ES-I3 (cell line): ENCODE measurements at regions not wholly inside any gene's neighbourhood (a gene's known extent, or its start where the extent isn't known, plus 50 kb on each side); places are given as distances from the start of the nearest gene placed in this dataset.
"Not testable (repeated sequence)": the region's sequence is repeated elsewhere in the genome, so short reads cannot be mapped to it uniquely, and the experiment has no call there.

Source experiments
- H3K36me3 ChIP-seq: 2 replicates; pipeline ENCODE4 v1.6.1; 2013; ENCODE audit warnings: mild to moderate bottlenecking, low read length, control low read depth, moderate library complexity; ENCODE audit not compliant: insufficient read depth
- H3K4me1 ChIP-seq: 2 replicates; pipeline ENCODE4 v1.6.1; 2013; ENCODE audit warnings: mild to moderate bottlenecking, control low read depth, low read length; ENCODE audit not compliant: insufficient read depth
- H3K9ac ChIP-seq: 2 replicates; pipeline ENCODE4 v1.6.1; 2013; ENCODE audit warnings: low read depth, mild to moderate bottlenecking, low read length, moderate library complexity
- H3K9me3 ChIP-seq: 2 replicates; pipeline ENCODE4 v1.6.1; 2013; ENCODE audit warnings: mild to moderate bottlenecking, low read length, moderate library complexity; ENCODE audit not compliant: control insufficient read depth, insufficient read depth

DNA sequence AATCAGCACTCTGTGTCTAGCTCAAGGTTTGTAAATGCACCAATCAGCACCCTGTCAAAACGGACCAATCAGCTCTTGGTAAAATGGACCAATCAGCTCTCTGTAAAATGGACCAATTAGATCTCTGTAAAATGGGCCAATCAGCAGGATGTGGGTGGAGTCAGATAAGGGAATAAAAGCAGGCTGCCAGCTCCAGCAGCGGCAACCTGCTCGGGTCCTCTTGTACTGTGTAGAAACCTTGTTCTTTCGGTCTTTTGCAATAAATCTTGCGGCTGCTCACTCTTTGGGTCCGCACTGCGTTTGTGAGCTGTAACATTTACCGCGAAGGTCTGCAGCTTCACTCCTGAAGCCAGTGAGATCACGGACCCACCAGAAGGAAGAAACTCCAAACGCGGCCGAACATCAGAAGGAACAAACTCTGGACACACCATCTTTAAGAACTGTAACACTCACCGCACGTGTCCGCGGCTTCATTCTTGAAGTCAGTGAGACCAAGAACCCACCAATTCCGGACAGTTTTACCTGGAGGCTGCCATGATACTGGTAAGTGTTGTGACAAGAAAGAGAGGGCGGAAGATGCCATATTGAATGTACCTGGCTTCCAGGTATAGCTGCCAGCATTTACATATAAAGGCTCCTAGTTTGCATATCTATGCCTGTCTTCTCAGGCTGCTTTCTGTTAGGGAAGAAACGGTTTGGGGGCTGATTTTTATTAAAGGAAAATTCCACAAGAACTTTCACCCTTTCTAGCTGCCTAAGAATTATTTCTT lies 758.5 kb upstream of the CTNND2 start:
- H3K36me3 ChIP-seq: peaks cover 19% of the 10 kb centered on the region
- H3K4me1 ChIP-seq: 0 out of 2 replicates have a peak, but pooled peaks cover 7% of the 10 kb centered on the region
- peak overlapping the region; percentile 73 for H3K9ac ChIP-seq
- no peaks in the 10 kb centered on the region for H3K9me3 ChIP-seq

DNA sequence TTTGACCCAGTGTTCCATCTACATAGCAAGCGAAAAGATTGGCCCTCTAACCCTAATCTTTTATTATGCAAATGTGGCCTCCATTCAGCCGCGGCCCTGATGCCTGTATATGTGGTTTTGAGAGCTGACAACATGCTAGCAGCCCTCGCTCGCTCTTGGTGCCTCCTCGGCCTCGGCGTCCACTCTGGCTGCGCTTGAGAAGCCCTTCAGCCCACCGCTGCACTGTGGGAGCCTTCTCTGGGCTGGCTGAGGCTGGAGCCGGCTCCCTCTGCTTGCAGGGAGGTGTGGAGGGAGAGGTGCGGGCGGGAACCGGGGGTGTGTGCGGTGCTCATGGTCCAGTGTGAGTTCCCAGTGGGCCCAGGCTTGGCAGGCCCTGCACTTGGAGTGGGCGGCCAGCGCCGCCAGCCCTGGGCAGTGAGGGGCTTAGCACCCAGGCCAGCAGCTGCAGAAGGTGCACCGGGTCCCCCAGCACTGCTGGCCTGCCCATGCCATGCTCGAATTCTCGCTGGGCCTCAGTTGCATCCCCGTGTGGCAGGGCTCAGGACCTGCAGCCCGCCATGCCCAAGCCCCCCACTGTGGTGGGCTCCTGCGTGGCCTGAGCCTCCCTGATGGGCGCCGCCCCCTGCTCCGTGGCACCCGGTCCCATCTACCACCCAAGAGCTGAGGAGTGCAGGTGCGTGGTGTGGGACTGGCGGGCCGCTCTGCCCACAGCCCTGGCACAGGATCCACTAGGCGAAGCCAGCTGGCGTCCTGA lies 757.5 kb upstream of the CTNND2 start:
- Histone ChIP-seq H3K9ac (no peak overlapping the region), H3K4me1 (0 out of 2 replicates have a peak, but pooled peaks cover 7% of the 10 kb centered on the region), H3K9me3 (no peaks in the 10 kb centered on the region), H3K36me3 (peaks cover 19% of the 10 kb centered on the region)

DNA sequence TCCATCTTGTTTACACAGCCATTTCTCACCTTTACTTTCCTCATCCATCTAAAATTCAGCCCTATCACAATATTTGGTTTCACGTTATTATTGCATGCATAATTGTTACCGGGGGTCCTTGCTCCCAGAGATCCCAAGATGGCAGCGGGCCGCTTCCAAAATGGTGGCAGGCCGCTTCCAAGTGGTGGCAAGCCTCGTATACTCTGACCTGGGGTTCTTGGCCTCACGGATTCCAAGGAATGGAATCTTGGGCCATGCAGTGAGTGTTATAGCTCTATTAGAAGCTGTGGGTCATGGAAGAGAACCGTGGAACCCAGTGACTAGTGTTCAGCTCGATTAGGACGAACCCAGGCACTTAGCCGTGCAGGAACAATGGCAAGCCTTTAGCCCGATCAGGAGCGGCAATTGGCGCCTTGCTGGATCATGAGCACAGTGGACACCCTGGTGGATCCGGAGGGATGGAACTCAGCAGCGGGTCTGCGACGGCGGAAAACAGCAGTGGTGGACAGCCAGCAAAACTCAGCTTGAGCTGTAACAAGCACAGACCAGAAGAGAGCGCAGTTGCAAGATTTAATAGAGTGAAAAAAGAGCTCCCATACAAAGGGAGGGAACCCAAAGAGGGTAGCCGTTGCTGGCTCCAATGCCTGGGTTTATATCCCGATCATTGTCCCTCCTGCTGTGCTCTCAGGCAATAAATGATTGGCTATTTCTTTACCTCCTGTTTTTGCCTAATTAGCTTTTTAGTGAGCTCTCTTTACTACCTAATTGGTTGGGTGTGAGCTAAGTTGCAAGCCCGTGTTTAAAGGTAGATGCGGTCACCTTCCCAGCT lies 756.2 kb upstream of the CTNND2 start:
- H3K4me1 ChIP-seq, H3K9me3 ChIP-seq, H3K9ac ChIP-seq: not testable (repeated sequence)
- H3K36me3 ChIP-seq: peaks cover 23% of the 10 kb centered on the region

DNA sequence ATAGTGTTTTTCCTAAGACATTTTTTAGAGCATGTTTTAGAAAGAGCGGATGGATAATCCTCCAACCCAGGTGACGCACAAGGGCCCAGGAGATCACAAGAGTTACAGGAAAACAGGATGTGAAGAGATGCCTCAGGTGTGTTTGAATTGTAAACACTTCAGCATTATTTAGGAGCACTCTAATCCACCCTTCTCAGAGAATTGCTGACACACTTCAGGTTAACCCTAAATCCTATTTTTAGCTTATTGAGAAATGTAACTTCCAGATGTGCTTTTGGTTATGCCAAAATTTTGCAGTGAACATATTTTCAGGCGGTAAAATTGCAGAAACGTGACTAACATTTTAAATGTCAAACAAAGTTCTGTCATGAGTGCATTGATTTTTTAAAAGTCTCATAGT lies 755.4 kb upstream of the CTNND2 start:
- no peak overlapping the region for H3K9ac ChIP-seq
- peaks cover 23% of the 10 kb centered on the region for H3K36me3 ChIP-seq
- 0 out of 2 replicates have a peak, but pooled peaks cover 7% of the 10 kb centered on the region for H3K4me1 ChIP-seq
- H3K9me3 ChIP-seq: no peaks in the 10 kb centered on the region

DNA sequence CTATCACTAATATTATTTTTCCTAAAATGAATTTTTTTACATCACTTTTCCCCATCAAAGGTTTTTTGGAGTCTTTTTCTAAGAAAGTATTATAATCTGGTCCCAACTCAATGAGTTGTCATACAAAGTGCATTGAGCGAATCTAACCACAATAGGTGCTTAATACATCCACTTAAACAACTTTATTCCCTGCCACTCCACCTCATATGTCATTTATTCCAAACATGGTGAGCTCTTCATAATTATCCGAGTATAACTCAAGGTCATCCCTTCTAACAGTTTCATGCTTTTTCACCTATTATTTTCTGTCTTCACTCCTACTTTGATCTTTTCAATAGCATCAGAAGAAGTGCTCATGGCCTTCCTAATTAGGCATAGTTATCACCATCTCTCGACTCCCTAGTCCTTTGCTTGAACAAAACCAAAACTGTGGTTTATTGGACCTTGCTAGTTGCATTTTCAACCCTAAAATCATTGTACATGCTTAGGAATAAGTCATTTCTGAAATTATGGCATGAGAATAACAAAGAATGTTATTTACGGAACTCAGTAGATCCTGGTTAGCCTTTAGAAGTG lies 754.7 kb upstream of the CTNND2 start:
- H3K9ac ChIP-seq: no peak overlapping the region
- H3K36me3 ChIP-seq: peaks cover 23% of the 10 kb centered on the region
- H3K4me1 ChIP-seq: 0 out of 2 replicates have a peak, but pooled peaks cover 7% of the 10 kb centered on the region
- no peaks in the 10 kb centered on the region for H3K9me3 ChIP-seq

DNA sequence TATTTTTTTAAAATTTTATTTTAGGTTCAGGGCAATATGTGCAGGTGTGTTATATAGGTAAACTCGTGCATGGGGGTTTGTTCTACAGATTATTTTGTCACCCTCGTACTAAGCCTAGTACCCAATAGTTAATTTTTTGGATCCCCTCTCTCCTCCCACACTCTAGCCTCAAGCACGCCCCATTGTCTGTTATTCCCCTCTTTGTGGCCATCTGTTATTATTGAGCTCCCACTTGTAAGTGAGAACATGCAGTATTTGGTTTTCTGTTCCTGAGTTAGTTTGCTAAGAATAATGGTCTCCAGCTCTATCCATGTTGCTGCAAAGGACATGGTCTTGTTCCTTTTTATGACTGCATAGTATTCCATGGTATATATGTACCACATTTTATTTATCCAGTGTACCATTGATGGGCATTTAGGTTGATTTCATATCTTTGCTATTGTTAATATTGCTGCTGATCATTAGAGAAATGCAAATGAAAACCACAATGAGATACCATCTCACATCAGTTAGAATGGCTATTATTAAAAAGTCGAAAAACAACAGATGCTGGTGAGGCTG lies 753.7 kb upstream of the CTNND2 start:
- not testable (repeated sequence) for H3K4me1 ChIP-seq, H3K9ac ChIP-seq, H3K9me3 ChIP-seq
- peaks cover 18% of the 10 kb centered on the region; the same call in 1 of the 2 replicates for H3K36me3 ChIP-seq

DNA sequence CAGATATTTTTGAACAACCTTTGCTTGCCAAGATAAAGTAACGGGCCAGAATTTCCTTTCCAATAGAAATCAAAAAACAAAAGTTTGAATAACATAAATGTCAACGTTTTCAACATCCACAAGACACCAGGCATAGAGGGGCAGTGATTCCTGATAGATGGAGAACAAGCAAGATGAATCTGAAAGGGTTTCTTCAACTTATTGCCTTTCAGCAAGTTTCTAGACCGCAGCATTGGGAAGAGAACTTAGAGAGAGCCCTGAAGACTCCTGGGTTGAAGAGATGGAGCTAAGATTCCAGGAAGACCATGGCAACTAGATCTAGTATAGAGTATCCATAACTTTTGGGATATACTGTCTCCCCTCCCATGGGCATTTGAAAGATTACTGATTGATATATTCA lies 751.4 kb upstream of the CTNND2 start:
- peaks cover 17% of the 10 kb centered on the region; the same call in 1 of the 2 replicates for H3K36me3 ChIP-seq
- no peak overlapping the region for H3K9ac ChIP-seq
- H3K4me1 ChIP-seq: 0 out of 2 replicates have a peak, but pooled peaks cover 7% of the 10 kb centered on the region

DNA sequence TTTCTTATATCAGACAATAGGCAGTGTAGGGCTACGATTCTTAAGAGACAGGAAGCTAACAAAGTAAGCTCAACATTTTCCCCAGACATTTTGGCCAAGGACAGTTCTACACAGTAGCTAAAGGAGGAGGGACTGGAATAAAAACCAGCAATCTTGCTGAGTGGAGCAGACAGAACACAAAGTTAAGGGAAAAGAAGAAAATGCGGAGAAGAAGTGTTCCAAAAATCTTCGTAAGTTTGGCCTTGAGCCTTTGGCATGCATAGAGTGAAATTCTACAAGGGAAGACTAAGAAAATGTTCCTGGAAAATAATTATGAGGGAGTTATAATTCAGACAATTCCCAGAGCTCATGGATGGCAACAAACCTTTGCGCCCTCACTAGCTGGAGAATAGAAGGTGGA lies 748.0 kb upstream of the CTNND2 start:
- no peaks in the 10 kb centered on the region for H3K9me3 ChIP-seq
- H3K9ac ChIP-seq: no peak overlapping the region
- no peaks in the 10 kb centered on the region for H3K4me1 ChIP-seq
- peaks cover 8% of the 10 kb centered on the region; the same call in 1 of the 2 replicates for H3K36me3 ChIP-seq

More for the DNA sequence above, 751.4 kb upstream of the CTNND2 start:
- no peaks in the 10 kb centered on the region for H3K9me3 ChIP-seq

DNA sequence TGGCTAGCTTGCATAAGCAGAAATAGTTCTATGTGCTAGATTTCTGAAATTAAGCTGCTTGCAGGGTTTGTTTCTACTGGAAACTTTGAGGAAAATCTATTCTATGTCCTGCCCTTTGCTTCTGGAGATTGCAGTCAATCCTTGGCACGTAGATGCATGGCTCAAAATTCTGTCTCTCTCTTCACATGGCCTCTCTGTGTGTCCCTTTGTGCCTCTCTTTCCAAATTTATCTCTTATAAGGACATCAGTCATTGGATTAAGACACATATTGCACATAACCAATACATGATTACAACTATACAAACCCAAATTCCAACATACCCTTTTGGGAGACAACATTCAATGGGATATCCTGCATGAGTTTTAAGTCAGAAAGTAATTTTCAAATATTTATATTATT lies 744.3 kb upstream of the CTNND2 start:
- H3K9ac ChIP-seq: no peak overlapping the region

DNA sequence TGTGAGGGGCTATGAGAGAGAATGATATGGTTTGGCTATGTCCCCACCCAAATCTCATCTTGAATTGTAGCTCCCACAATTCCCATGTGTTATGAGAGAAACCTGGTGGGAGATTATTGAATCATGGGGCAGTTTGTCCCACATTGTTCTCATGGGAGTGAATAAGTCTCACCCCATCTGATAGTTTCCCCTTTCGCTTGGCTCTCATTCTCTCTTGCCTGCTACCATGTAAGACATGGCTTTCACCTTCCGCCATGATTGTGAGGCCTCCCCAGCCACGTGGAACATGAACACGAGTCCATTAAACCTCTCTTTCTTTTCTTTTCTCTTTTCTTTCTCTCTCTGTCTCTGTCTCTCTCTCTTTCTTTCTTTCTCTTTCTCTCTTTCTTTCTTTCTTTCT lies 743.4 kb upstream of the CTNND2 start:
- no peaks in the 10 kb centered on the region for H3K9me3 ChIP-seq
- no peaks in the 10 kb centered on the region for H3K4me1 ChIP-seq

More for the DNA sequence above, 744.3 kb upstream of the CTNND2 start:
- Histone ChIP-seq H3K4me1 (no peaks in the 10 kb centered on the region), H3K9me3 (no peaks in the 10 kb centered on the region), H3K36me3 (0 out of 2 replicates have a peak, but pooled peaks cover 4% of the 10 kb centered on the region)

DNA sequence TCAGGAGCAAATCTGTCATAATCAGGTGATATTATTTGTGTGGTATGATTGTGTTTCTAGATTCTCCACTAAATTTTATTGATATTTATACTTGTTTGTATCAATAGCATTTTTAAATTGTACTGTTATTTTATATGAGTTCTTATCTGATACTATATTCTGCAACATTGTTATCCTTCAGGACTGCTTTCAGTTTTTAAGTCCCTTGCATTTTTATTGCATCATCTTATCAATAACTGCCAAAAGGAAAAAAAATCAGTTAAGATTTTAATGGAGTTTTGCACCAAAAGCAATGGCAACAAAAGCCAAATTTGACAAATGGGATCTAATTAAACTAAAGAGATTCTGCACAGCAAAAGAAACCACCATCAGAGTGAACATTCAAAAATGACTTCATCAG lies 741.3 kb upstream of the CTNND2 start:
- no peak overlapping the region for H3K9ac ChIP-seq
- H3K4me1 ChIP-seq: no peaks in the 10 kb centered on the region
- no peaks in the 10 kb centered on the region for H3K36me3 ChIP-seq
- no peaks in the 10 kb centered on the region for H3K9me3 ChIP-seq

More for the DNA sequence above, 743.4 kb upstream of the CTNND2 start:
- Histone ChIP-seq H3K9ac (no peak overlapping the region), H3K36me3 (0 out of 2 replicates have a peak, but pooled peaks cover 4% of the 10 kb centered on the region)

DNA sequence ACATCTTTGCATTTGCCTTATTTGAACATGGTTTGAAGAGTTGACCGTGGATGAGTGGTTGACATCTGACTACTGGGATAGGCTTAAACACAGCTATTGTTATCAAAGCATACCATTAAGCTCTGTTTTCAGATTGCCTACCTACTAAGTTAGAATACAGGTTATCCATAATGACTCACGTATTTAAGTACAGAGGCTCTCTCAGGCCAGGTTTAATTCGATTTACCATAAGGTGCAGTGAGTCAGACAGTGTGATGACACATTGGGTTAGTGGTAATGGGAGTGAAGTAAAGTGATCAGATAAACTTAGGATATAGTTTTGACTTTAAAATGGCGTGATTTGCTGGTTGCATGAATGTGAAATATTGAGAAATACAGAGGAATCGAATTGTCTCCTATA lies 732.0 kb upstream of the CTNND2 start:
- H3K36me3 ChIP-seq: no peaks in the 10 kb centered on the region
- no peaks in the 10 kb centered on the region for H3K4me1 ChIP-seq
- no peak overlapping the region for H3K9ac ChIP-seq
- no peaks in the 10 kb centered on the region for H3K9me3 ChIP-seq

DNA sequence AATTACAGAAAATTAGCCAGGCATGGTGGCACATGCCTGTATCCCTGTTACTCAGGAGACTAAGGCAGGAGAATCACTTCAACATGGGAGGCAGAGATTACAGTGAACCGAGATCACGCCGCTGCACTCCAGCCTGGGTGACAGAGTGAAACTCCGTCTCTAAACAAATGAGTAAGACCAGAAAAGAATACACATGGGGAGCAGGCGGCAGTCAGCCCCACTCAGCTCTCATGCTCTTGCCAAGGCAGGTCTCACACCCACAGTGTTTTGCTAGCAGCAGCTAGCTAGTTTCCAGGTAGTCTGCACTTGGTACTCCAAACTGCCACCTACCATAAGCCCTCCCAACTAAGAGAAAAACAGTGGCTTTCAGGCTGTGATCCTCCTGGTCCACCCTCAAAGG lies 722.3 kb upstream of the CTNND2 start:
- H3K4me1 ChIP-seq: peaks cover 25% of the 10 kb centered on the region
- peak overlapping the region; percentile 58 for H3K9ac ChIP-seq
- no peaks in the 10 kb centered on the region for H3K36me3 ChIP-seq
- no peaks in the 10 kb centered on the region for H3K9me3 ChIP-seq
